ENCODE measurements at regions not wholly inside any gene's neighbourhood (a gene's known extent, or its start where the extent isn't known, plus 50 kb on each side); places are given as distances from the start of the nearest gene placed in this dataset.

GRCh38 chr6:21496706-21497105 lies 96.8 kb upstream of the SOX4 start:
- DNase-seq (no peak), ATAC-seq (ENCODE audit: poor library complexity) (no peak)
- ChIA-PET POLR2A (no interaction called here), CTCF (no interaction called here)
- no peaks in the 10 kb centered on the region for H3K27me3 Mint-ChIP-seq
- H3K4me3 Mint-ChIP-seq: no peak overlapping the region
- Histone ChIP-seq H3K27ac (ENCODE audit: low read depth in 1 of 2, low read length in 2 of 2) (no peak overlapping the region), H3K9me3 (ENCODE audit: control insufficient read depth in 1 of 2, insufficient read depth in 1 of 2, low read length in 2 of 2) (peaks cover 0 to 3% of the 10 kb centered on the region in 2 experiments), H3K36me3 (ENCODE audit: insufficient read depth, low read length) (no peaks in the 10 kb centered on the region), H3K27me3 (ENCODE audit: control insufficient read depth in 1 of 2, insufficient read depth in 2 of 2, low read length in 2 of 2) (no peaks in the 10 kb centered on the region), H3K4me1 (ENCODE audit: insufficient read depth, low read length) (no peaks in the 10 kb centered on the region), H3K4me3 (ENCODE audit: low read length) (no peak overlapping the region)
- H3K4me1 Mint-ChIP-seq (ENCODE audit: low read depth): no peaks in the 10 kb centered on the region
- no peak for TF ChIP-seq CTCF (IDR thresholded peaks at IDR 0.05)
- no peaks in the 10 kb centered on the region for H3K9me3 Mint-ChIP-seq
- H3K36me3 Mint-ChIP-seq (ENCODE audit: low read depth): no peaks in the 10 kb centered on the region
- intact Hi-C loops (cut with DNase I, micrococcal nuclease): no loop called here
- no peak overlapping the region for H3K27ac Mint-ChIP-seq

GRCh38 chr6:21500314-21501020 lies 93.1 kb upstream of the SOX4 start:
- ATAC-seq (ENCODE audit: poor library complexity): no peak
- CTCF ChIA-PET: no interaction called here

GRCh38 chr6:21501021-21501354 lies 92.6 kb upstream of the SOX4 start:
- POLR2A ChIA-PET: no interaction called here
- Mint-ChIP-seq H3K4me3 (no peak overlapping the region), H3K27me3 (no peaks in the 10 kb centered on the region), H3K27ac (no peak overlapping the region), H3K4me1 (ENCODE audit: low read depth) (no peaks in the 10 kb centered on the region), H3K9me3 (peaks cover 2% of the 10 kb centered on the region), H3K36me3 (ENCODE audit: low read depth) (no peaks in the 10 kb centered on the region)
- intact Hi-C loops (cut with DNase I, micrococcal nuclease): no loop called here
- no peaks in the 10 kb centered on the region for H3K27me3 ChIP-seq (ENCODE audit: control insufficient read depth in 1 of 2, insufficient read depth in 2 of 2, low read length in 2 of 2)
- H3K27ac ChIP-seq (ENCODE audit: low read depth in 1 of 2, low read length in 2 of 2): no peak overlapping the region
- CTCF ChIA-PET: no interaction called here
- H3K9me3 ChIP-seq (ENCODE audit: control insufficient read depth in 1 of 2, insufficient read depth in 1 of 2, low read length in 2 of 2): peaks cover 0 to 3% of the 10 kb centered on the region in 2 experiments
- H3K36me3 ChIP-seq (ENCODE audit: insufficient read depth, low read length): no peaks in the 10 kb centered on the region
- H3K4me1 ChIP-seq (ENCODE audit: insufficient read depth, low read length): no peaks in the 10 kb centered on the region
- ATAC-seq (ENCODE audit: poor library complexity) (no peak), DNase-seq (no peak)
- no peak overlapping the region for H3K4me3 ChIP-seq (ENCODE audit: low read length)
- no peak for TF ChIP-seq CTCF (IDR thresholded peaks at IDR 0.05)

More at GRCh38 chr6:21500314-21501020, 93.1 kb upstream of the SOX4 start:
- no peaks in the 10 kb centered on the region for H3K36me3 ChIP-seq (ENCODE audit: insufficient read depth, low read length)
- no peaks in the 10 kb centered on the region for H3K27me3 Mint-ChIP-seq
- H3K9me3 Mint-ChIP-seq: peaks cover 2% of the 10 kb centered on the region
- no peak overlapping the region for H3K27ac Mint-ChIP-seq
- POLR2A ChIA-PET: no interaction called here
- H3K9me3 ChIP-seq (ENCODE audit: control insufficient read depth in 1 of 2, insufficient read depth in 1 of 2, low read length in 2 of 2): peaks cover 0 to 3% of the 10 kb centered on the region in 2 experiments
- H3K4me1 ChIP-seq (ENCODE audit: insufficient read depth, low read length): no peaks in the 10 kb centered on the region
- no peak overlapping the region for H3K4me3 Mint-ChIP-seq
- no peak for DNase-seq
- intact Hi-C loops (cut with DNase I, micrococcal nuclease): no loop called here
- H3K27ac ChIP-seq (ENCODE audit: low read depth in 1 of 2, low read length in 2 of 2): no peak overlapping the region
- H3K36me3 Mint-ChIP-seq (ENCODE audit: low read depth): no peaks in the 10 kb centered on the region
- no peak overlapping the region for H3K4me3 ChIP-seq (ENCODE audit: low read length)
- no peaks in the 10 kb centered on the region for H3K27me3 ChIP-seq (ENCODE audit: control insufficient read depth in 1 of 2, insufficient read depth in 2 of 2, low read length in 2 of 2)
- TF ChIP-seq CTCF (IDR thresholded peaks at IDR 0.05): no peak
- H3K4me1 Mint-ChIP-seq (ENCODE audit: low read depth): no peaks in the 10 kb centered on the region

Data from CD4-positive, alpha-beta T cell (primary cell).